DOHH2 (cell line): ENCODE measurements at regions not wholly inside any gene's neighbourhood (a gene's known extent, or its start where the extent isn't known, plus 50 kb on each side); places are given as distances from the start of the nearest gene placed in this dataset.

Source experiments
- EZH2phosphoT487 ChIP-seq: fragments of 200-600 bp; sonication (generic); IDR thresholded peaks from 2 replicates; pipeline ENCODE4 v1.6.1; 2017; ENCODE audit warnings: borderline replicate concordance, mild to moderate bottlenecking, antibody characterized with exemption, low read length, moderate library complexity, mixed read lengths
- TF ChIP-seq, protein P1 (sequence below): fragments of 200-600 bp; sonication (generic); IDR thresholded peaks from one replicate; pipeline ENCODE4 v1.5.1; 2014; ENCODE audit warnings: antibody characterized with exemption, mild to moderate bottlenecking, low read depth, low read length; ENCODE audit not compliant: poor library complexity, severe bottlenecking

DNA sequence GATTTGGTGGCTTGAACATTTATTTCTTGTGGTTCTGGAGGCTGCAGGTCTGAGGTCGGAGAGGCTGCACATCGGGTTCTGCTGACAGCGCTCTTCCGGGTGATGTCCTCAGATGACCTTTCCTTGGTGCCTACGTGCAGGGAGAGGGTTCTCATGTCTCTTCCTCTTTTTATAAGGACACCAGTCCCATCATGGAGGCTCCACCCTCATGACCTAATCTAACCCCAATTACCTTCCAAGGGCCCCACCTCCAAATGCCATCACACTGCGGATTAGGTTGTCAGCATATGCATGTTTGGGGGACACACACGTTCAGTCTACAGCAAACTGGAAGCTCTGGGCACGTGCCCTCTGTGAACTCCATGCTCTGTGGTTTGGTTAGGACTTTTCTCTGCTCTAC is 338.6 kb downstream of the FGF9 start:
- TF ChIP-seq, protein P1, sequence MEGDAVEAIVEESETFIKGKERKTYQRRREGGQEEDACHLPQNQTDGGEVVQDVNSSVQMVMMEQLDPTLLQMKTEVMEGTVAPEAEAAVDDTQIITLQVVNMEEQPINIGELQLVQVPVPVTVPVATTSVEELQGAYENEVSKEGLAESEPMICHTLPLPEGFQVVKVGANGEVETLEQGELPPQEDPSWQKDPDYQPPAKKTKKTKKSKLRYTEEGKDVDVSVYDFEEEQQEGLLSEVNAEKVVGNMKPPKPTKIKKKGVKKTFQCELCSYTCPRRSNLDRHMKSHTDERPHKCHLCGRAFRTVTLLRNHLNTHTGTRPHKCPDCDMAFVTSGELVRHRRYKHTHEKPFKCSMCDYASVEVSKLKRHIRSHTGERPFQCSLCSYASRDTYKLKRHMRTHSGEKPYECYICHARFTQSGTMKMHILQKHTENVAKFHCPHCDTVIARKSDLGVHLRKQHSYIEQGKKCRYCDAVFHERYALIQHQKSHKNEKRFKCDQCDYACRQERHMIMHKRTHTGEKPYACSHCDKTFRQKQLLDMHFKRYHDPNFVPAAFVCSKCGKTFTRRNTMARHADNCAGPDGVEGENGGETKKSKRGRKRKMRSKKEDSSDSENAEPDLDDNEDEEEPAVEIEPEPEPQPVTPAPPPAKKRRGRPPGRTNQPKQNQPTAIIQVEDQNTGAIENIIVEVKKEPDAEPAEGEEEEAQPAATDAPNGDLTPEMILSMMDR, result no peak
- TF ChIP-seq EZH2phosphoT487, result no peak
